ENCODE measurements at regions not wholly inside any gene's neighbourhood (a gene's known extent, or its start where the extent isn't known, plus 50 kb on each side); places are given as distances from the start of the nearest gene placed in this dataset.

GRCh38 chr16:51328733-51329132, 177.7 kb upstream of the SALL1 start:
- intact Hi-C loops (cut with micrococcal nuclease), result no loop called here
- H3K27me3 ChIP-seq (ENCODE audit: control insufficient read depth in 2 of 2, insufficient read depth in 2 of 2, low read length in 2 of 2), result no peaks in the 10 kb centered on the region
- H2AFZ ChIP-seq (ENCODE audit: low read depth, low read length), result no peak overlapping the region
- H3K9ac ChIP-seq (replicated peaks; ENCODE audit: extremely low read depth, insufficient read depth, low read length), result no peak overlapping the region
- H3K4me3 ChIP-seq (replicated peaks in 1 of 3; ENCODE audit: insufficient read depth in 1 of 3, low read depth in 1 of 3, low read length in 3 of 3), result no peak overlapping the region
- no peak overlapping the region for H3K4me2 ChIP-seq (ENCODE audit: insufficient read depth, low read length)
- no peaks in the 10 kb centered on the region for H3K9me1 ChIP-seq (replicated peaks; ENCODE audit: control insufficient read depth, extremely low read depth, insufficient read depth, low read length)
- no peaks in the 10 kb centered on the region for H3K79me2 ChIP-seq (ENCODE audit: control insufficient read depth, insufficient read depth, low read length)
- ChIA-PET CTCF (no interaction called here), POLR2A (no interaction called here)
- TF ChIP-seq MYC (IDR thresholded peaks at IDR 0.05; ENCODE audit: low read depth, low read length) (no peak), EZH2 (IDR thresholded peaks at IDR 0.05; ENCODE audit: borderline replicate concordance, low read depth, low read length, severe bottlenecking) (no peak), GATA2 (IDR thresholded peaks at IDR 0.05; ENCODE audit: insufficient read depth, insufficient read length, low read depth, low read length) (no peak), POLR2A (IDR thresholded peaks at IDR 0.05; ENCODE audit: low read depth, low read length) (no peak), MAX (IDR thresholded peaks at IDR 0.05; ENCODE audit: insufficient read depth, insufficient read length) (no peak)
- H3K9me3 ChIP-seq (replicated peaks; ENCODE audit: control insufficient read depth, insufficient read depth, low read length), result no peaks in the 10 kb centered on the region
- no peak overlapping the region for H3K27ac ChIP-seq (ENCODE audit: insufficient read depth, low read depth, low read length)
- DNase-seq (ENCODE audit: low read depth, low spot score) (no peak), FAIRE-seq (no peak)
- no peaks in the 10 kb centered on the region for H3K36me3 ChIP-seq (ENCODE audit: control insufficient read depth in 2 of 2, extremely low read depth in 1 of 2, insufficient read depth in 2 of 2, low read length in 2 of 2)
- no peaks in the 10 kb centered on the region for H4K20me1 ChIP-seq (replicated peaks; ENCODE audit: control insufficient read depth, extremely low read depth, insufficient read depth, low read length)
- dilution Hi-C loops (cut with MboI; ENCODE audit: extremely low pct_ligation_motif_present, low sequenced_read_pairs), result no loop called here
- no TSS peak for BruUV-seq (replicated peaks)
- H3K4me1 ChIP-seq (ENCODE audit: control insufficient read depth, extremely low read depth, insufficient read depth, low read length), result no peaks in the 10 kb centered on the region

GRCh38 chr16:51327001-51327400, 175.9 kb upstream of the SALL1 start:
- Histone ChIP-seq H3K36me3 (ENCODE audit: control insufficient read depth in 2 of 2, extremely low read depth in 1 of 2, insufficient read depth in 2 of 2, low read length in 2 of 2) (no peaks in the 10 kb centered on the region), H3K79me2 (ENCODE audit: control insufficient read depth, insufficient read depth, low read length) (no peaks in the 10 kb centered on the region), H3K27ac (ENCODE audit: insufficient read depth, low read depth, low read length) (no peak overlapping the region), H3K4me3 (replicated peaks in 1 of 3; ENCODE audit: insufficient read depth in 1 of 3, low read depth in 1 of 3, low read length in 3 of 3) (no peak overlapping the region), H3K4me1 (ENCODE audit: control insufficient read depth, extremely low read depth, insufficient read depth, low read length) (no peaks in the 10 kb centered on the region), H3K9me3 (replicated peaks; ENCODE audit: control insufficient read depth, insufficient read depth, low read length) (no peaks in the 10 kb centered on the region), H3K9me1 (replicated peaks; ENCODE audit: control insufficient read depth, extremely low read depth, insufficient read depth, low read length) (no peaks in the 10 kb centered on the region), H2AFZ (ENCODE audit: low read depth, low read length) (no peak overlapping the region), H4K20me1 (replicated peaks; ENCODE audit: control insufficient read depth, extremely low read depth, insufficient read depth, low read length) (no peaks in the 10 kb centered on the region), H3K4me2 (ENCODE audit: insufficient read depth, low read length) (no peak overlapping the region), H3K27me3 (ENCODE audit: control insufficient read depth in 2 of 2, insufficient read depth in 2 of 2, low read length in 2 of 2) (no peaks in the 10 kb centered on the region), H3K9ac (replicated peaks; ENCODE audit: extremely low read depth, insufficient read depth, low read length) (no peak overlapping the region)
- ChIA-PET CTCF (no interaction called here), POLR2A (no interaction called here)
- DNase-seq (ENCODE audit: low read depth, low spot score) (no peak), FAIRE-seq (no peak)
- dilution Hi-C loops (cut with MboI; ENCODE audit: extremely low pct_ligation_motif_present, low sequenced_read_pairs) (no loop called here), intact Hi-C loops (cut with micrococcal nuclease) (no loop called here)
- TF ChIP-seq FOS (IDR thresholded peaks at IDR 0.05; ENCODE audit: borderline replicate concordance, insufficient read depth, low read length) (no peak), POLR2A (IDR thresholded peaks at IDR 0.05; ENCODE audit: low read depth, low read length) (no peak), CTCF (IDR thresholded peaks at IDR 0.05; ENCODE audit: extremely low read depth in 1 of 2, insufficient read depth in 1 of 2, low read depth in 1 of 2, low read length in 2 of 2) (no peak), MAX (IDR thresholded peaks at IDR 0.05; ENCODE audit: insufficient read depth, insufficient read length) (no peak)
- BruUV-seq (replicated peaks), result no TSS peak

All from endothelial cell of umbilical vein (primary cell).